Naive thymus-derived CD4-positive, alpha-beta T cell (primary cell): ENCODE measurements at regions not wholly inside any gene's neighbourhood (a gene's known extent, or its start where the extent isn't known, plus 50 kb on each side); places are given as distances from the start of the nearest gene placed in this dataset.
"Not testable (repeated sequence)": the region's sequence is repeated elsewhere in the genome, so short reads cannot be mapped to it uniquely, and the experiment has no call there.

ENCODE experiments used
- ATAC-seq: fragments of 150-1000 bp; cut with Tn5 transposase; 2 replicates; pipeline ENCODE4 v1.10.0; 2021; ENCODE audit warnings: mild to moderate bottlenecking, moderate library complexity
- CTCF ChIA-PET: fragments of 350-600 bp; sonication (Branson Sonifier 250); formaldehyde crosslinking; loops from one replicate; lab custom pipeline; 2021; ENCODE audit warnings: antibody characterized with exemption; lab: Charles Lee
- POLR2A ChIA-PET: fragments of 350-600 bp; sonication (Branson Sonifier 250); formaldehyde crosslinking; loops from one replicate; lab custom pipeline; 2021; ENCODE audit warnings: antibody characterized with exemption, inconsistent platforms; lab: Charles Lee
- DNase-seq, 9 donors: peaks; one replicate each; pipeline versions ENCODE4 v3.0.0 to v3.0.0-alpha.2; 2020 to 2022; ENCODE audit warnings: mixed read lengths in 1 of 9
- H3K27ac ChIP-seq: one replicate; pipeline ENCODE4 v1.7.0; 2013; ENCODE audit warnings: mild to moderate bottlenecking, low read depth, low read length, moderate library complexity
- H3K27me3 ChIP-seq, 2 donors: one replicate each; pipeline ENCODE4 v1.7.0; 2013; ENCODE audit warnings: low read length in 2 of 2, mild to moderate bottlenecking in 2 of 2, moderate library complexity in 2 of 2; ENCODE audit not compliant: control insufficient read depth in 2 of 2, insufficient read depth in 2 of 2
- H3K36me3 ChIP-seq, 3 experiments: 1 replicate in 2 of 3; 2 replicates in 1 of 3; pipeline ENCODE4 v1.7.0; 2013; ENCODE audit warnings: low read length in 3 of 3, mild to moderate bottlenecking in 3 of 3, moderate library complexity in 1 of 3; ENCODE audit not compliant: insufficient read depth in 3 of 3, control insufficient read depth in 2 of 3
- H3K4me1 ChIP-seq, 2 donors: one replicate each; pipeline ENCODE4 v1.7.0; 2013; ENCODE audit warnings: low read length in 2 of 2, mild to moderate bottlenecking in 2 of 2, moderate library complexity in 1 of 2; ENCODE audit not compliant: control insufficient read depth in 2 of 2, insufficient read depth in 2 of 2
- H3K4me3 ChIP-seq: 2 replicates; pipeline ENCODE4 v1.7.0; 2013; ENCODE audit warnings: mild to moderate bottlenecking, low read length
- H3K9me3 ChIP-seq, 3 experiments: 1 replicate in 2 of 3; 2 replicates in 1 of 3; pipeline ENCODE4 v1.7.0; 2013; ENCODE audit warnings: low read length in 3 of 3; ENCODE audit not compliant: control insufficient read depth in 2 of 3
- H3K27ac Mint-ChIP-seq, 9 donors: one replicate each; pipeline ENCODE4 v1.8.0; 2020 to 2022; ENCODE audit warnings: mixed read lengths in 9 of 9, mild to moderate bottlenecking in 8 of 9, moderate library complexity in 5 of 9, inconsistent platforms in 2 of 9
- H3K27me3 Mint-ChIP-seq, 5 donors: one replicate each; pipeline ENCODE4 v1.8.0; 2021 to 2022; ENCODE audit warnings: mixed read lengths in 5 of 5, mild to moderate bottlenecking in 1 of 5
- H3K36me3 Mint-ChIP-seq, 5 donors: one replicate each; pipeline ENCODE4 v1.8.0; 2020 to 2022; ENCODE audit warnings: mixed read lengths in 5 of 5, mild to moderate bottlenecking in 3 of 5, inconsistent platforms in 1 of 5
- H3K4me1 Mint-ChIP-seq, 7 donors: one replicate each; pipeline ENCODE4 v1.8.0; 2020 to 2022; ENCODE audit warnings: mixed read lengths in 7 of 7, mild to moderate bottlenecking in 3 of 7, inconsistent platforms in 1 of 7
- H3K4me3 Mint-ChIP-seq, 10 donors: one replicate each; pipeline ENCODE4 v1.8.0; 2020 to 2022; ENCODE audit warnings: mild to moderate bottlenecking in 10 of 10, mixed read lengths in 10 of 10, moderate library complexity in 6 of 10, inconsistent platforms in 2 of 10
- H3K9me3 Mint-ChIP-seq, 11 donors: one replicate each; pipeline ENCODE4 v1.8.0; 2020 to 2022; ENCODE audit warnings: mixed read lengths in 11 of 11, mild to moderate bottlenecking in 4 of 11, inconsistent platforms in 1 of 11, moderate library complexity in 1 of 11
- intact Hi-C, 2 donors: fragments of 100-400 bp; cut with micrococcal nuclease; formaldehyde crosslinking; loops; one replicate each; pipeline ENCODE4 v1.15.1; 2023

DNA sequence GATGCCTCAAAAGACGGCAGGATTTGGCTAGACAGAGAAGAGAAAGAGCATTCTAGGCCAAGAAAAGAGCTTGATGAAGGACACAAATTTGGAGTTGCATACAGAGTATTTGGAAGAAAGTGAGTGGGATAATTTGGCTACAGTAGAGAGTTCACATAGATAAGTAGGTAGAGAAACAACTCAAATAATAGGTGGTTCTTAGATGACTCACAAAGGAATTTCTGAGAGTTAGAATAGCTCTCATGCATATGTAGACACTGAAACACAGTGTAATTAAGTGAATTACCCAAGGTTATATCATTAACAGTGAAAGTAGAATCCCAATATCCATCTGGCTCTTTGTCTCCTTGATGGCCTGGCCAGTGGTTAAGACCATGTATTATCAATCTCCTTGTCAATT is 228.6 kb upstream of the DDI1 start:
- POLR2A ChIA-PET: no interaction called here
- Mint-ChIP-seq H3K4me1 (no peaks in the 10 kb centered on the region), H3K4me3 (no peak overlapping the region), H3K9me3 (peaks cover 0 to 7% (median 0%) of the 10 kb centered on the region in 11 donors), H3K27me3 (peaks cover 0 to 5% (median 0%) of the 10 kb centered on the region in 5 donors), H3K27ac (no peak overlapping the region), H3K36me3 (no peaks in the 10 kb centered on the region)
- H3K27ac ChIP-seq: no peak overlapping the region
- H3K27me3 ChIP-seq: no peaks in the 10 kb centered on the region
- H3K36me3 ChIP-seq: no peaks in the 10 kb centered on the region
- H3K4me1 ChIP-seq: no peaks in the 10 kb centered on the region
- DNase-seq (no peak), ATAC-seq (no peak)
- CTCF ChIA-PET: no interaction called here
- no peaks in the 10 kb centered on the region for H3K9me3 ChIP-seq
- intact Hi-C loops: no loop called here
- no peak overlapping the region for H3K4me3 ChIP-seq

DNA sequence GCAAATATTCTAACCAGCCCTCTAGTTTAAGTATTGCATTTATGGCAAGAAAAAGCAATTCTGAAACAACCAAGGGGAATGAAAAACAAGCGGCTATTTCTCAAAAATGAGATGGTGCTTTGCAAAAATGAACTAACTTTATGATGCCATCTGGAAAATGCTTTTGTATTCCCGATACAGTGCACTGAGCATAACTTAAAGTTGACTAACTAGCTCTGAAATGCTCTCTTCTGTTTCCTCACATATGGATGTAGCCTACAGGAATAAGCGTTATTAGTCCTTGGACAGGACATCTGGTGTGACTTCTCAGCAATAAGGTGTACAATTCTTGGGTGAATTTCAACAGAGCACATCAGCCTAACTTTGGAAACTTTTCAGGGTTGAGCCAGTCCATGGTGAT is 228.2 kb upstream of the DDI1 start:
- Mint-ChIP-seq H3K4me3 (no peak overlapping the region), H3K36me3 (no peaks in the 10 kb centered on the region), H3K27ac (no peak overlapping the region), H3K27me3 (peaks cover 0 to 5% (median 0%) of the 10 kb centered on the region in 5 donors), H3K4me1 (no peaks in the 10 kb centered on the region), H3K9me3 (peaks cover 0 to 7% (median 0%) of the 10 kb centered on the region in 11 donors)
- H3K4me3 ChIP-seq: no peak overlapping the region
- intact Hi-C loops: no loop called here
- H3K4me1 ChIP-seq: no peaks in the 10 kb centered on the region
- no peak for ATAC-seq
- H3K9me3 ChIP-seq: no peaks in the 10 kb centered on the region
- ChIA-PET CTCF (no interaction called here), POLR2A (no interaction called here)
- H3K36me3 ChIP-seq: no peaks in the 10 kb centered on the region
- no peak for DNase-seq
- no peak overlapping the region for H3K27ac ChIP-seq
- H3K27me3 ChIP-seq: no peaks in the 10 kb centered on the region

DNA sequence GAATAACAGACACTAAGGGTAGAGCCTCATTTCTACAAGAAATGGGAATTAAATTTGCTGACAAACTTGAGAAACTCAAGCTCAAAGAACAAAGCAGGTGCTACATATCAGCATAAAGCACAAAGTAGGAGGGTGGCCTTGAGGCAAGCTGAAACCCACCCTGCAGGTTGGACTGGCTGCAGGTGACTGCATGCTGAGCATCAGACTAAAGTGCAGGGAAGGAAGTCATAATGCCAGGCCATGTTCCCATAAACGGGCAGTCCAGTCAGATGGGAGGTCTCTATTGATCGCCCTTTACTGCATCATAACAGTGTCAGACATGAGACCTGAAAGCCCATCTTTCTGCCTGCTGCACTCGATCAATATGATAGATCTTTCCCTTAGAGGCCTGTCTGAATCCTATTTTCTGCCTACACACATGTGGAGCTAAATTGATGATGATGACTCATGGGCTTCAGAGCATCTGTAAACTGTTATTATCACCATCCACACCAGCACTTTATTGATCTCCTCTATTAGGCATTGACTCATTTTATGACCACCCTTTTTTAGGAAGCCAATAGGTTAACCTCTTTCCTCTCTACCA is 224.5 kb upstream of the DDI1 start:
- no peak for DNase-seq
- Mint-ChIP-seq H3K4me3 (no peak overlapping the region), H3K27me3 (no peaks in the 10 kb centered on the region), H3K4me1 (no peaks in the 10 kb centered on the region), H3K9me3 (peaks cover 0 to 7% (median 0%) of the 10 kb centered on the region in 11 donors), H3K36me3 (no peaks in the 10 kb centered on the region), H3K27ac (no peak overlapping the region)
- CTCF ChIA-PET: no interaction called here
- ATAC-seq: no peak
- Histone ChIP-seq H3K27me3 (no peaks in the 10 kb centered on the region), H3K36me3 (no peaks in the 10 kb centered on the region), H3K9me3 (no peaks in the 10 kb centered on the region), H3K27ac (no peak overlapping the region), H3K4me1 (no peaks in the 10 kb centered on the region), H3K4me3 (no peak overlapping the region)
- POLR2A ChIA-PET: no interaction called here
- intact Hi-C loops: no loop called here

DNA sequence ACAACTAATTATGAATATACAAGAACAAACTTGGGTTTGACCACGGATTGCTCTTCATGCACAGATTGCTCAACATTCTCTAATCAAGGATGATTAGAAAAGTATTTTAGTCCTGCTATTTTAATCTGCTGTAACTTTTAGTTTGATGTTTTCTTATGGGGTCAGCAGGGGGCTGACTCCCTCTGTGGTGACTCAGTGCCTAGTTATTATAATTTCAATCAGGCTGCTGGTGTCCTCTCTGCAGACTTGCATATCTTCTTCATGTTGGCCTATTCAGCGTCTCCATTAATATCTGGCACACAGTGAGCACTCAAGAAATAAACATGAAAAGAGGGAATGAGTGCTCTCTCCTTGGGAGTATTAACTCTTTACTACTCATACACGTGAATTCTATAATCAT is 223.8 kb upstream of the DDI1 start:
- Histone ChIP-seq H3K27me3 (no peaks in the 10 kb centered on the region), H3K4me3 (no peak overlapping the region), H3K36me3 (no peaks in the 10 kb centered on the region), H3K4me1 (no peaks in the 10 kb centered on the region), H3K9me3 (no peaks in the 10 kb centered on the region), H3K27ac (no peak overlapping the region)
- ChIA-PET POLR2A (no interaction called here), CTCF (no interaction called here)
- ATAC-seq (no peak), DNase-seq (no peak)
- H3K4me1 Mint-ChIP-seq: no peaks in the 10 kb centered on the region
- peaks cover 0 to 7% (median 0%) of the 10 kb centered on the region in 11 donors for H3K9me3 Mint-ChIP-seq
- H3K36me3 Mint-ChIP-seq: no peaks in the 10 kb centered on the region
- intact Hi-C loops: no loop called here
- H3K27me3 Mint-ChIP-seq: no peaks in the 10 kb centered on the region
- H3K4me3 Mint-ChIP-seq: no peak overlapping the region
- no peak overlapping the region for H3K27ac Mint-ChIP-seq

DNA sequence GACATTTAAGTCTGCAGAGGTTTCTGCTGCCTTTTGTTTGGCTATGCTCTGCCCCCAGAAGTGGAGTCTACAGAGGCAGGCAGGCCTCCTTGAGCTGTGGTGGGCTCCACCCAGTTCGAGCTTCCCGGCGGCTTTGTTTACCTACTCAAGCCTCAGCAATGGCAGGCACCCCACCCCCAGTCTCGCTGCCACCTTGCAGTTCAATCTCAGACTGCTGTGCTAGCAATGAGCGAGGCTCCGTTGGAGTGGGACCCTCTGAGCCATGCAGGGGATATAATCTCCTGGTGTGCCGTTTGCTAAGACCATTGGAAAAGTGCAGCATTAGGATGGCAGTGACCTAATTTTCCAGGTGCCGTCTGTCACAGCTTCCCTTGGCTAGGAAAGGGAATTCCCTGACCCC is 216.1 kb upstream of the DDI1 start:
- CTCF ChIA-PET: interaction anchor here (1.1 kb wide), 1 partner anchor 138 kb away, joined by 3 read pairs; no protein-coding TSS in a partner anchor
- H3K27ac ChIP-seq, DNase-seq, H3K4me1 Mint-ChIP-seq, intact Hi-C loops, H3K9me3 ChIP-seq, H3K27ac Mint-ChIP-seq, H3K4me3 Mint-ChIP-seq, H3K4me3 ChIP-seq, POLR2A ChIA-PET, H3K36me3 ChIP-seq, ATAC-seq, H3K27me3 ChIP-seq, H3K36me3 Mint-ChIP-seq, H3K4me1 ChIP-seq: not testable (repeated sequence)
- H3K27me3 Mint-ChIP-seq: peaks cover 0 to 12% (median 0%) of the 10 kb centered on the region in 5 donors
- peaks cover 0 to 10% (median 5%) of the 10 kb centered on the region in 11 donors for H3K9me3 Mint-ChIP-seq

DNA sequence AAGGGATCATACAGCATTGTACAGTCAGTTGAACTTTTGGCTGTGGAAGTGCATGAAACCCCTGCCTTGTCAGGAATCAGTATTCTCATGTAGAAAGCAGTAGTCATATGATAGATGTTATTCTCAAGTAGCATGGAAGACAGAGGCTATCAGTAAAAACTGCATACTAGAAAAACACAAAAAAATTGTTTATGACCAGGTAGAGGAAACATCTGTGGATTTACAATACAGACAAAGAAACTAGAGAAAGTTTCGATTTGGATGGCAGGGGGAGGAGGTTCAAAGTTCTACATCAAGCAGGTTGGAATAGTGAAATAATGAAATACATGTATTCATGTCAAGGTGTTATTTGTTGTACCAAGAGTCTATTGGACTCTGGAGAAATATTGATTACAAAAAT is 212.3 kb upstream of the DDI1 start:
- H3K9me3 Mint-ChIP-seq: peaks cover 0 to 10% (median 5%) of the 10 kb centered on the region in 11 donors

DNA sequence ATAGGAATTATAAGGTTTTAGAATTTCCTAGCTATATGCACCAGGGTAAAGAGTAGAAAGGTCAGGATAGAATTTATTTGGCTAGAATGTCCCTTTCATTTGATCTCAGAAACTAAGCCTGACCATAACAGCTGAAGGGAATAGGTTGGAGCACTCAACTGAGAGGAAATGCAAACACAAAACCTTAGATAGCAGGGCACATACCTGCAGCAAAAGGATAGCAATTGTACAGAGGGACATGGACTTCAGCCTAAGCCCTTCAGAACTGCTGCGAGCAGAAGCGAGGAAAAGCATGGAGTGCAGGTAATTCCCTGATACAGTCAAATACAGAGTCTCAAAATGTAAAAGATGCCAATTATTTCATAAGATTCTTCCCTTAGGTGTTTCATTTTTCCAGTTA is 211.0 kb upstream of the DDI1 start:
- H3K4me1 Mint-ChIP-seq: no peaks in the 10 kb centered on the region
- DNase-seq (no peak), ATAC-seq (no peak)
- no peak overlapping the region for H3K4me3 ChIP-seq
- H3K36me3 Mint-ChIP-seq: peaks cover 0 to 4% (median 0%) of the 10 kb centered on the region in 5 donors
- H3K27ac Mint-ChIP-seq: no peak overlapping the region
- H3K27ac ChIP-seq: no peak overlapping the region
- peaks cover 3 to 12% (median 9%) of the 10 kb centered on the region in 11 donors for H3K9me3 Mint-ChIP-seq
- H3K4me3 Mint-ChIP-seq: no peak overlapping the region
- ChIA-PET POLR2A (no interaction called here), CTCF (no interaction called here)
- no peaks in the 10 kb centered on the region for H3K4me1 ChIP-seq
- intact Hi-C loops: no loop called here
- no peaks in the 10 kb centered on the region for H3K9me3 ChIP-seq
- no peaks in the 10 kb centered on the region for H3K27me3 ChIP-seq
- H3K36me3 ChIP-seq: no peaks in the 10 kb centered on the region
- peaks cover 0 to 9% (median 0%) of the 10 kb centered on the region in 5 donors for H3K27me3 Mint-ChIP-seq

More for the DNA sequence above, 212.3 kb upstream of the DDI1 start:
- Histone ChIP-seq H3K36me3 (no peaks in the 10 kb centered on the region), H3K27ac (no peak overlapping the region), H3K4me3 (no peak overlapping the region), H3K9me3 (no peaks in the 10 kb centered on the region), H3K4me1 (no peaks in the 10 kb centered on the region), H3K27me3 (no peaks in the 10 kb centered on the region)
- Mint-ChIP-seq H3K4me1 (no peaks in the 10 kb centered on the region), H3K36me3 (peaks cover 0 to 4% (median 0%) of the 10 kb centered on the region in 5 donors), H3K4me3 (no peak overlapping the region), H3K27ac (no peak overlapping the region), H3K27me3 (peaks cover 0 to 12% (median 0%) of the 10 kb centered on the region in 5 donors)
- ATAC-seq (no peak), DNase-seq (no peak)
- CTCF ChIA-PET: no interaction called here
- POLR2A ChIA-PET: no interaction called here
- intact Hi-C loops: no loop called here
